Small intestine (tissue), 7 donors: ENCODE measurements at regions not wholly inside any gene's neighbourhood (a gene's known extent, or its start where the extent isn't known, plus 50 kb on each side); places are given as distances from the start of the nearest gene placed in this dataset.

Experiments
- DNase-seq, 2 donors: peaks; one replicate each; pipeline versions ENCODE4 v3.0.0 to v3.0.0-alpha.2; 2013
- FAIRE-seq: peaks from 2 replicates; lab custom pipeline; 2012; peaks lifted over from hg19 to GRCh38; lab: Jason Lieb, UNC
- H3K27ac ChIP-seq, 3 donors: one replicate each; pipeline ENCODE4 v1.5.1; 2013; ENCODE audit warnings: low read length in 2 of 3, mild to moderate bottlenecking in 2 of 3, control low read depth in 1 of 3, inconsistent platforms in 1 of 3, low read depth in 1 of 3, moderate library complexity in 1 of 3
- H3K27me3 ChIP-seq, 3 donors: one replicate each; pipeline ENCODE4 v1.6.1; 2013; ENCODE audit warnings: low read length in 3 of 3, inconsistent platforms in 1 of 3; ENCODE audit not compliant: control insufficient read depth in 3 of 3, insufficient read depth in 3 of 3
- H3K36me3 ChIP-seq, 3 donors: one replicate each; pipeline ENCODE4 v1.6.1; 2013; ENCODE audit warnings: low read length in 3 of 3, inconsistent platforms in 1 of 3, low read depth in 1 of 3, mild to moderate bottlenecking in 1 of 3, moderate library complexity in 1 of 3; ENCODE audit not compliant: control insufficient read depth in 3 of 3, insufficient read depth in 2 of 3
- H3K4me1 ChIP-seq, 3 donors: one replicate each; pipeline ENCODE4 v1.6.1; 2013; ENCODE audit warnings: low read length in 2 of 3, inconsistent platforms in 1 of 3, low read depth in 1 of 3, mild to moderate bottlenecking in 1 of 3, moderate library complexity in 1 of 3; ENCODE audit not compliant: control insufficient read depth in 3 of 3, insufficient read depth in 2 of 3
- H3K4me3 ChIP-seq, 3 donors: one replicate each; pipeline ENCODE4 v1.5.1; 2013; ENCODE audit warnings: low read length in 3 of 3, control low read depth in 1 of 3, inconsistent platforms in 1 of 3, low read depth in 1 of 3, mild to moderate bottlenecking in 1 of 3, moderate library complexity in 1 of 3
- H3K9me3 ChIP-seq, 2 donors: one replicate each; pipeline ENCODE4 v1.6.1; 2013; ENCODE audit warnings: low read depth in 1 of 2, low read length in 1 of 2; ENCODE audit not compliant: control insufficient read depth in 2 of 2, insufficient read depth in 1 of 2
- WGBS, 3 donors: extraction: QIAGEN DNeasy Blood & Tissue Kit; methylation state at CpG; one replicate each; pipeline ENCODE4 v1.1.7; 2013; 5-methylcytosine and 5-hydroxymethylcytosine counted together
- donor health status: healthy with polysubstance abuse.
- donor health status: control.
- donor health status: control.
- donor health status: Bipolar disorder and iron deficiency.
- donor health status: healthy.

GRCh38 chr17:72338304-72338703 is 217.5 kb downstream of the SOX9 start:
- no peaks in the 10 kb centered on the region for H3K9me3 ChIP-seq
- no peak overlapping the region for H3K4me3 ChIP-seq
- no peak for FAIRE-seq
- H3K4me1 ChIP-seq = peaks cover 0 to 26% (median 7%) of the 10 kb centered on the region in 3 donors
- H3K27me3 ChIP-seq = peaks cover 0 to 4% (median 0%) of the 10 kb centered on the region in 3 donors
- no peak for DNase-seq
- WGBS, 3 donors = 52 to 77% (median 75%) methylated on average over 2 of the region's 2 CpGs
- no peaks in the 10 kb centered on the region for H3K36me3 ChIP-seq
- H3K27ac ChIP-seq = no peak overlapping the region

- H3K27ac ChIP-seq = peak overlapping the region in 2 of 3 donors; percentile 50 to 59
- H3K27me3 ChIP-seq = no peaks in the 10 kb centered on the region
- 30 to 32% (median 31%) methylated on average over 12 of the region's 12 CpGs for WGBS, 3 donors
- no peaks in the 10 kb centered on the region for H3K9me3 ChIP-seq
- no peak overlapping the region for H3K4me3 ChIP-seq
- FAIRE-seq (no peak), DNase-seq (peak; percentile 69 to 81)
- H3K36me3 ChIP-seq = no peaks in the 10 kb centered on the region
- peaks cover 0 to 26% (median 7%) of the 10 kb centered on the region in 3 donors for H3K4me1 ChIP-seq
These were observed 218.3 kb downstream of the SOX9 start for GRCh38 chr17:72338847-72339790.

GRCh38 chr17:72340836-72341235 is 220.0 kb downstream of the SOX9 start:
- no peak overlapping the region for H3K4me3 ChIP-seq
- no peaks in the 10 kb centered on the region for H3K36me3 ChIP-seq
- DNase-seq (no peak), FAIRE-seq (no peak)
- H3K27me3 ChIP-seq = no peaks in the 10 kb centered on the region
- H3K27ac ChIP-seq = no peak overlapping the region
- WGBS, 3 donors = 71 to 88% (median 86%) methylated on average over 6 of the region's 6 CpGs
- H3K9me3 ChIP-seq = no peaks in the 10 kb centered on the region
- H3K4me1 ChIP-seq = peaks cover 0 to 26% (median 7%) of the 10 kb centered on the region in 3 donors

GRCh38 chr17:72342061-72342460 is 221.2 kb downstream of the SOX9 start:
- FAIRE-seq (no peak), DNase-seq (no peak)
- H3K36me3 ChIP-seq = no peaks in the 10 kb centered on the region
- H3K4me1 ChIP-seq = peaks cover 0 to 26% (median 7%) of the 10 kb centered on the region in 3 donors
- no peak overlapping the region for H3K27ac ChIP-seq
- H3K4me3 ChIP-seq = no peak overlapping the region
- no peaks in the 10 kb centered on the region for H3K9me3 ChIP-seq
- H3K27me3 ChIP-seq = no peaks in the 10 kb centered on the region
- WGBS, 3 donors = 58 to 82% (median 79%) methylated on average over 5 of the region's 5 CpGs

- no peak overlapping the region for H3K27ac ChIP-seq
- no peaks in the 10 kb centered on the region for H3K9me3 ChIP-seq
- no peaks in the 10 kb centered on the region for H3K36me3 ChIP-seq
- DNase-seq = no peak
- no peak overlapping the region for H3K4me3 ChIP-seq
- H3K4me1 ChIP-seq = peaks cover 0 to 26% (median 7%) of the 10 kb centered on the region in 3 donors
- no peak for FAIRE-seq
- 77 to 91% (median 87%) methylated on average over 28 of the region's 28 CpGs for WGBS, 3 donors
- H3K27me3 ChIP-seq = no peaks in the 10 kb centered on the region
These were observed 222.1 kb downstream of the SOX9 start for GRCh38 chr17:72342627-72343527.

GRCh38 chr17:72343911-72344310 is 223.1 kb downstream of the SOX9 start:
- Histone ChIP-seq H3K27me3 (no peaks in the 10 kb centered on the region), H3K4me3 (no peak overlapping the region), H3K27ac (no peak overlapping the region), H3K9me3 (no peaks in the 10 kb centered on the region), H3K36me3 (no peaks in the 10 kb centered on the region), H3K4me1 (peaks cover 0 to 18% (median 4%) of the 10 kb centered on the region in 3 donors)
- FAIRE-seq (no peak), DNase-seq (no peak)
- 79 to 88% (median 80%) methylated on average over 8 of the region's 8 CpGs for WGBS, 3 donors

GRCh38 chr17:72344613-72345012 is 223.8 kb downstream of the SOX9 start:
- DNase-seq (no peak), FAIRE-seq (no peak)
- WGBS, 3 donors = 68 to 71% (median 69%) methylated on average over 5 of the region's 5 CpGs
- Histone ChIP-seq H3K36me3 (no peaks in the 10 kb centered on the region), H3K9me3 (no peaks in the 10 kb centered on the region), H3K27ac (no peak overlapping the region), H3K4me3 (no peak overlapping the region), H3K4me1 (peaks cover 0 to 11% (median 0%) of the 10 kb centered on the region in 3 donors), H3K27me3 (no peaks in the 10 kb centered on the region)

- no peak overlapping the region for H3K27ac ChIP-seq
- H3K36me3 ChIP-seq = no peaks in the 10 kb centered on the region
- no peaks in the 10 kb centered on the region for H3K9me3 ChIP-seq
- H3K27me3 ChIP-seq = no peaks in the 10 kb centered on the region
- H3K4me3 ChIP-seq = no peak overlapping the region
- no peak for FAIRE-seq
- peaks cover 0 to 6% (median 0%) of the 10 kb centered on the region in 3 donors for H3K4me1 ChIP-seq
- no peak for DNase-seq
- WGBS, 3 donors = 83 to 91% (median 89%) methylated on average over 3 of the region's 3 CpGs
These were observed 224.3 kb downstream of the SOX9 start for GRCh38 chr17:72345088-72345487.
